Tibial nerve (tissue), 3 donors: ENCODE measurements at regions not wholly inside any gene's neighbourhood (a gene's known extent, or its start where the extent isn't known, plus 50 kb on each side); places are given as distances from the start of the nearest gene placed in this dataset.

Experiments
- POLR2A ChIP-seq, 2 donors: fragments of 450-650 bp; IDR thresholded peaks; one replicate each; pipeline ENCODE4 v1.6.1; 2017; ENCODE audit warnings: antibody characterized with exemption in 2 of 2, mild to moderate bottlenecking in 2 of 2, moderate library complexity in 2 of 2
- TF ChIP-seq, protein P1 (sequence below), 5 experiments: fragments of 200-600 bp in 3 of 5; fragments of 450-650 bp in 2 of 5; sonication (generic) in 3 of 5; IDR thresholded peaks; one replicate each; pipeline ENCODE4 v1.5.1; 2016 to 2019; ENCODE audit warnings: antibody characterized with exemption in 5 of 5, mild to moderate bottlenecking in 3 of 5, moderate library complexity in 2 of 5

DNA sequence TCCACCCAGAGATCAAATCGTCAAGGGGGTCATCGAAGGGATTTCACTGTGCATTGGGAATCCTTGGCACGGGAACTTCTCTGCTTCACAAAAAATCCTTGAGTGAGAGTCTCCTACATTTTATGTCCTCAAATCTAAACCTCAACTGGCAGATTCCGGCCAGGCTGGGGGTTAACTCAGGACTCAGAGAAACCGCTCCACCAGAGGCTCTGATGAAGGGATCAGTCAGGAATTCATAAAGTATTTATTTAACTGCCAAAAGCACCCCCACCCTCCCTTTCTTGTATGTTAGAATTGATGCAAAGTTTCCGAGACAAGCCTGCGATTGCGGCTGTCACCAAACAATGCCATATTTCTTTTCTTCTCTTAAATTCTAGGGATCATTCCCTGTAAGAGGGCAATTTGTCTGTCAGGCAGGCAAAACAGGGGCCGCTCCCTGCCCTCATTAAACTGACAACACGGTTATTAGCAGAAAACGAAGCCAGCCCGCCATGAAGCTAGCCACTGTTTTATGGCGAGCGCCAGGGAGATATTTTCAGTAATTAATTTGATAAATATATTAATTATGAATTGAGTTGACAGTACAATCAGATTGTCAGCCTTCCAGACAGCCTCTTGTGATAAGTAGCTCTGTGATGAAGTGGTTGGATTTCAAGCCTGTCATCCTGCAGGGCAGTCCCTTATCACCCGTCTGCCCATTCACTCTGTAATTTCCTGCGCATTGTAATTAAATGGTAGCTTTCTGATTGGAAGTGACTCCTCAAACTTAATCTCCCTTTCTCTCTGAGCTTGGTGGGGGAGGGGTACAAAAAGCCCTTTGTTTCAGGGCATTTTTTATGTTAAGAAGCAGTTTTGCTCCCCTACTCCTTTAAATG, 153.0 kb upstream of the GPR26 start:
- TF ChIP-seq, protein P1, sequence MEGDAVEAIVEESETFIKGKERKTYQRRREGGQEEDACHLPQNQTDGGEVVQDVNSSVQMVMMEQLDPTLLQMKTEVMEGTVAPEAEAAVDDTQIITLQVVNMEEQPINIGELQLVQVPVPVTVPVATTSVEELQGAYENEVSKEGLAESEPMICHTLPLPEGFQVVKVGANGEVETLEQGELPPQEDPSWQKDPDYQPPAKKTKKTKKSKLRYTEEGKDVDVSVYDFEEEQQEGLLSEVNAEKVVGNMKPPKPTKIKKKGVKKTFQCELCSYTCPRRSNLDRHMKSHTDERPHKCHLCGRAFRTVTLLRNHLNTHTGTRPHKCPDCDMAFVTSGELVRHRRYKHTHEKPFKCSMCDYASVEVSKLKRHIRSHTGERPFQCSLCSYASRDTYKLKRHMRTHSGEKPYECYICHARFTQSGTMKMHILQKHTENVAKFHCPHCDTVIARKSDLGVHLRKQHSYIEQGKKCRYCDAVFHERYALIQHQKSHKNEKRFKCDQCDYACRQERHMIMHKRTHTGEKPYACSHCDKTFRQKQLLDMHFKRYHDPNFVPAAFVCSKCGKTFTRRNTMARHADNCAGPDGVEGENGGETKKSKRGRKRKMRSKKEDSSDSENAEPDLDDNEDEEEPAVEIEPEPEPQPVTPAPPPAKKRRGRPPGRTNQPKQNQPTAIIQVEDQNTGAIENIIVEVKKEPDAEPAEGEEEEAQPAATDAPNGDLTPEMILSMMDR (IDR thresholded peaks at IDR 0.05) = no peak
- TF ChIP-seq POLR2A (IDR thresholded peaks at IDR 0.05) = no peak
